Effector CD4-positive, alpha-beta T cell (primary cell): ENCODE measurements at regions not wholly inside any gene's neighbourhood (a gene's known extent, or its start where the extent isn't known, plus 50 kb on each side); places are given as distances from the start of the nearest gene placed in this dataset.

Experiments
- DNase-seq: peaks from one replicate; pipeline ENCODE4 v3.0.0-alpha.2; 2020

DNA sequence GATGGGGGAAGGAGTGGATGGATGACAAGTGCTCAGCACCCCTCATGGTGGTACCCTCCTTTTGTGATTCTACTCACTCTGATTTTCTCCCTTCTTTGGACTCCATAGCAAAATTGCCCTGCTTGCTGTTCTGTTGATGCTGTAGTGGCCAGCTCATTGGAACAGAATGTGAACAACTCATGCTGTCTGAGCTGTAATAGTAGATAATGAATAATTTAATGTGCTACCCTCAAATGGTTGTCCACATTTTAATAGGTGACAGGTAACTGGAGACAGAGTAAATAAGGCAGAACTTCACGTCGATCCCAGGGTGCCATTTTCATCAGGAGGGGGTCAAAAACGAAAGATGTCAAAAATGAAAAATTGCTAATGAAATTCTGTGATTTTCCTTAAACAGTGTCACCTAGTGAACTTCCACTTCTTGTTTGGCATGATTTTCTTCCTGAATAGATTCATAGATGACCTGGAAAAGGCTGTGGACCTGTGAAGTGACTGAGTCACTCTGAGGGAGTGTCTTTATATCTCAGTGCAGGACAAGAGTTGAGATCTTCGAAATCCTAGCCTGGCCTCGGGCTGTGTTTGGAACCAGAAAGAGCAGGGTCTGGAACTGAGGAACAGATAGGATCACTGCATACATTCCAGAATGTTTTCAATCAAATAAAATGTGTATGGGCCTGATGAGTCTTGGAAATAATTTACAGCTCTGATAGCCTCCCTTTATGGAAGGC lies 270.2 kb downstream of the PSAT1 start:
- no peak for DNase-seq

DNA sequence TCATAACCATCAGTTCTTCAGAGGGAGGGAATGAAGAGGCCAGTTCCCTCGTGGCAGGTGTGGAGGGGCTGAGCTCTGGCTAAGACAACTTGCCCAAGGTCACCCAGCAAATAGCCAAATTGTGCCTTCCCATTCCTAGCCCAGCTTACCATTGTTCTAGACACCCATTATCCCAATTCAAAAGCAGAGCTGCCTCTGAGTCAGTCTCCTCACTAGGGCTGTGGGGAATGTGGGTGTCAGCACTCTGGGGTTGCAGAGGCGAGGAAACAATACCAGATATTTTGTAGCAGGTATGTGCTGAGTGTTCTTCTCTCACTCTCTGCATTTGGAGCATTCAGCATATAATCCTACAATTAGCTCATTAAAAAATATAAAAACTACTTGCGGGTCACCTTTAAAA lies 270.8 kb downstream of the PSAT1 start:
- DNase-seq: no peak

DNA sequence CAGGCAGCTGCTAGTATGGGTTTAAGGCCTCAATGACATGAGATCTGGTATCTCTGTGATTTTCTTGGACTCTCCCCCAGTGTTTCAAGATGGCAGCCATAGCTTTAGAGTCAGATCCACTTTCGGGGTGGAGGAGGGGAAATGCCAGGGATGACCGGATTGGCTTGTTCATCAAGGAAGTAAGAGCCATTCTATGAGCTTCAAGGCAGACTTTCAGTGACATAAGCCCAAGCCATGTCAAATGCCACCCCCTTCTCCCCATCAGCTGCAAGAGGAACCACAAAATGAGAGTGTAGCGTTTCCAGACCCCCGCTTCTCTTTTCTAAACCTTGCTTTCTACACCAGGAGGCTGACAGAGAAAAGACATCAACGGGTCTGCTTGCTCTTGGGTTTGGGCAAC lies 271.8 kb downstream of the PSAT1 start:
- no peak for DNase-seq

GRCh38 chr9:78572266-78572665 lies 275.3 kb downstream of the PSAT1 start:
- no peak for DNase-seq

GRCh38 chr9:78573205-78573604 lies 276.3 kb downstream of the PSAT1 start:
- no peak for DNase-seq

DNA sequence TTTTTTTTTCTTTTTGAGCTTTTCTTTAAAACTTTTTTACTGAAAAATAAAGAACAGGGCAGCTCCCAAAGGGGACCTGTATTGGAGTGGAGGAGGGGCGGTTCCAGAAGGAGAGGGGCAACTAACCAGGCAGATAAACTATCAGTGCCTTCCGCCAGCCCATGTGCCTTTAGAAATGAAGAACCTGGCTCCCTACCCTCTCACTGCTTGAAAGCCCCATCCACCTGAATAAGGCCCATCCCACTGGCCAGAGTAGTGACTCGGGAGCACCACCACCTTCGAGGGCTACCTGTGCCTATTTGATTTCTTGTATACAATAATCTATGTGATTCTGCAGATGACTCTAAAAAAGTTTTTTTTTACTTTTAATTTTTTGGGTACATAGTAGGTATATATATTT lies 276.7 kb downstream of the PSAT1 start:
- no peak for DNase-seq

GRCh38 chr9:78574354-78575045 lies 277.6 kb downstream of the PSAT1 start:
- DNase-seq: no peak

- no peak for DNase-seq
Observed at GRCh38 chr9:78575081-78575480, 278.2 kb downstream of the PSAT1 start.

DNA sequence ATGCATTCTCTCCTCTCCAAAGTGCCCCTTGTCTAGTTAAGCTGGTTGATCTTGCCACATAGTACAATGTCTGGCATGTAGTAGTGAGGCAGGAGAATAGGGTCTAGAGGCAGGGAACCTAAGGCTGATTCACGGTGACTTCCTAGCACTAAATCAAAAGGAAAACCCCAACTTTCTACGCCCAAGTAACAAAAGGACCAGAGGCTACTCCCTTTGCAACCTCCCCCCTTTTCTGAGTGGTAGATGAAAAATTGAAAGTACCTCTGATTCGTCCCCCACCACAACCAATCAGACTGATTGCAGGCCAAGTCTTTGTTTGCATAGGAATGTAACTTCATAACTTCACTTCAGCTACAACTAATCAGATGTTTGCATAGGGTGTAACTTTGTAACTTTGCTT lies 278.8 kb downstream of the PSAT1 start:
- DNase-seq: no peak

- DNase-seq: no peak
Observed at GRCh38 chr9:78577156-78577906, 280.4 kb downstream of the PSAT1 start.

GRCh38 chr9:78578072-78578471 lies 281.1 kb downstream of the PSAT1 start:
- no peak for DNase-seq

DNA sequence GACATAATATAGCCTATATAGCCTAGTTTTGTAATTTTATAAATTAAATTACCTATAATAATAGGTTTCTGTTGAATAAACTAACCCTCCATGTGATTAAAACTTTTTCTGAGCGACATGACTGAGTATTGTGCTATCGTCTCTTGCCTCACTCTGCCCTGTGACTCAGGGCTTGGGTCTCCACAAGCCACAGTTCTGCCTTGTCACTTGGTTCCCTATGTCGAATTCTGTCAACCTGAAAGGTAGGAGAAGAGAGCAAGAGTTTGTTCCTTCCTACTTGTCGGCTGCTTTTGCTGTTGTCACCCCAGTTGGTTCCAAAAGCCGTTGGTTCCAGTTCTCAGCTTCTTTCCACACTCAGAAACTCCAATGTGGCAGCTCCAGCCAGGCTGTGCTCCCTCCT lies 285.9 kb downstream of the PSAT1 start:
- DNase-seq: no peak

- DNase-seq: no peak
Observed at GRCh38 chr9:78584589-78584988, 287.7 kb downstream of the PSAT1 start.

DNA sequence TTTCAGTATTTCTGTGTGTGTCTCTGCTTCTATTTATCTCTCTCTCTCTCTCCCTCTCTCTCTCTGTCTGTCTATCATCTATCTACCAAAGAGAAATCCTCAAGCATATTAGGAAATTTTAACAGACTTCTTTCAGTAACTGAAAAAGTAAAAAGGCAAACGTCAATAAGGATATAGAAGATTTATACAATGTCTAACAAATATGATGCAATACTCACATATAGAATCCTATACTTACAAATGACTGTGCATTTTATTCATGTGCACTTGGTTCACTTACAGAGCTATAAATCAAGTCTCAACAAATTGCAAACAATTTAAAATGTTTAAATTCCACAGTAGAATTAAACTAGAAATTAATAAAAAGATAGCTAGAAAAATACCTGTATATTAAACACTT lies 289.0 kb downstream of the PSAT1 start:
- no peak for DNase-seq

GRCh38 chr9:78590068-78590467 lies 293.1 kb downstream of the PSAT1 start:
- no peak for DNase-seq

GRCh38 chr9:78592811-78593210 lies 295.9 kb downstream of the PSAT1 start:
- no peak for DNase-seq

DNA sequence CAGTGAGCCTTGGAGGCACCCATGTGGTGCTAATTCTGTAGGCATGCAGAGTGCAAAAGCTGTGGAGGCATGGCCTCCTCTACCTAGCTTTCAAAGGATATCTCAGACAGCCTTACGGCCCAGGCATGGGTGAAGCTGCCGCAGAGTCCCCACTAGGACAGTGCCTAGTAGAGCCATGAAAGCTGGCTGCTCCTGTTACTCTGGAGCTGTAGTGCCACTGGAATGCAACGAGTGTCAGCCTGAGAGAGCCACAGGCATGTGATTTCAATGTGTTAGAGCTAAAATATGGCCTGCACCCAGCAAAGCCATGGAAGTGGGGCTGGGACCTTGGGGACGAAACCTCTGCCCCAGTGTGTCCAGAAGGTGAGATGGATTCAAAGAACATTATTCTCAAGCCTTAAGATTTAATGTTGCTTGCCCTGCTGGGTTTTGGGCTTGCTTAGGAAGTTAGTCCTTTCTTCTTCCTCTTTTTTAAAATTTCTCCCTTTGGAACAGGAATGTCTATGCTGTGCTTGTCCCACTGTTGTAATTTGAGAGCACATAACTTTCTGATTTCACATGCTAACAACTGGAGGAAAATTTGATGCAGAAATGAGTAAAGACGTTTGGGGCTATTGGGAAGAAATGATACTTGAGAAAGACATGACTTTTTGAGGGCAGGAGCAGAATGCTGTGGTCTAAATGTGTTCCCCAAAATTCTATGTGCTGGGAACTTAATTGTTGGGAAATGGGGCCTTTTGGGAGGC lies 298.4 kb downstream of the PSAT1 start:
- no peak for DNase-seq

DNA sequence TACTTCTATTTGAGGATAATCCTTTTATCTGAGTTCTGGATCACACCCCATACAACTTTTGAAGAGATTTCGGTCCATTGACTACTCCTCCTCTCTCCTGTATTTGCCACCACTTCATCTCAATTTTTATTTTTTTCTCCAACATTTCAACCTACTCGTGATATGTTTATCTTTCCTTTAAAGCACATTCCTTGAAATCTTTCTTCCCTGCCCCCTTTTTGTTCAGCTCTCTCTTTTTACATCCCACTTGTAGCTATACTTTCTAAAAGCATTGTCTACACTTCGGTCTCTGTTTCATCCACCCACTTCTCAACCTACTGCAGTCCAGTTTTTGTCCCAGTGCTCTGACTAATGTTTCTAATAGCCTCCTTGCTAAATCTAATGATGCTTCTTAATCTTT lies 299.4 kb downstream of the PSAT1 start:
- no peak for DNase-seq

DNA sequence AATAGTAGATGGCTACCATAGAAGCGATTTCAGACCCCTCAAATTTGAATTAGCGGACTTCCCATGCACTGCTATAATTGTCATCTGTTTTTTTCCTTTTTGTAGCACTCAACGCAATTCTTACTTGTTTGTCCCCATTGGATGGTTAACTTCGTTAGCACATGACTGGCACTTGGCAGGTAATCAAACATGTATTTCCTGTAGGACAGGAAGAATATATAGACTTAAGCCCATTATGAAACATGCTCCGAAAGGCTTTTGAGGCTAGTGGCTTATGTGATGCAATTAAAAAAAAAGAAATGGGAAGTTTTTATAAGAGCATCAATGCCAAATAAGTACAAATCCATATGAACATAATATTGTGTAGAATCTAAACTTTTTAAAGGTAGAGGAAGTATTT lies 301.2 kb downstream of the PSAT1 start:
- no peak for DNase-seq

GRCh38 chr9:78599926-78600325 lies 303.0 kb downstream of the PSAT1 start:
- DNase-seq: no peak

- DNase-seq: no peak
Observed at GRCh38 chr9:78601957-78602565, 305.1 kb downstream of the PSAT1 start.
